IMR-90 (cell line): ENCODE measurements at regions not wholly inside any gene's neighbourhood (a gene's known extent, or its start where the extent isn't known, plus 50 kb on each side); places are given as distances from the start of the nearest gene placed in this dataset.

Experiments used
- ATAC-seq: fragments of 200-7000 bp; cut with Tn5 transposase; 2 replicates; pipeline ENCODE4 v1.9.1; 2020; ENCODE audit warnings: low read depth, mild to moderate bottlenecking, moderate library complexity
- BruUV-seq: library from RNA; stranded (reverse); fragments of 400-500 nt; replicated peaks from 2 replicates; lab custom pipeline; 2021; lab: Mats Ljungman, UMichigan
- CTCF ChIA-PET: fragments of 300-600 bp; formaldehyde crosslinking; extraction: SDS; loops from one replicate; lab custom pipeline; 2021; ENCODE audit warnings: antibody characterized with exemption; lab: Yijun Ruan, JAX
- POLR2A ChIA-PET: fragments of 300-600 bp; sonication (Branson Sonifier 250); formaldehyde crosslinking; loops from one replicate; lab custom pipeline; 2022; ENCODE audit warnings: antibody characterized with exemption; ENCODE audit not compliant: unreplicated experiment; lab: Charles Lee
- DNase-seq: peaks from one replicate; pipeline ENCODE4 v3.0.0; 2013
- H2AFZ ChIP-seq: replicated peaks from 2 replicates; pipeline ENCODE3; 2013; ENCODE audit warnings: low read length, mild to moderate bottlenecking; ENCODE audit not compliant: poor library complexity
- H2AK5ac ChIP-seq: 2 replicates; pipeline ENCODE4 v1.6.1; 2013; ENCODE audit warnings: low read depth, low read length, inconsistent platforms
- H2AK9ac ChIP-seq: replicated peaks from 2 replicates; pipeline ENCODE3; 2013; ENCODE audit warnings: mild to moderate bottlenecking, low read depth, low read length, moderate library complexity; ENCODE audit not compliant: poor library complexity
- H2BK120ac ChIP-seq: 2 replicates; pipeline ENCODE4 v1.6.1; 2013; ENCODE audit warnings: low read depth, low read length, inconsistent platforms
- H2BK15ac ChIP-seq: 3 replicates; pipeline ENCODE4 v1.6.1; 2013; ENCODE audit warnings: low read depth, low read length, inconsistent platforms
- H2BK20ac ChIP-seq: 2 replicates; pipeline ENCODE4 v1.6.1; 2013; ENCODE audit warnings: low read depth, mild to moderate bottlenecking, inconsistent platforms, low read length, moderate library complexity
- H2BK5ac ChIP-seq: 2 replicates; pipeline ENCODE4 v1.6.1; 2013; ENCODE audit warnings: mild to moderate bottlenecking, low read depth, low read length, inconsistent platforms; ENCODE audit not compliant: poor library complexity, severe bottlenecking
- H3K14ac ChIP-seq: replicated peaks from 2 replicates; pipeline ENCODE4 v1.6.1; 2013; ENCODE audit warnings: low read depth, low read length, inconsistent platforms
- H3K18ac ChIP-seq: 2 replicates; pipeline ENCODE4 v1.6.1; 2013; ENCODE audit warnings: low read depth, low read length, control low read depth
- H3K23ac ChIP-seq: 2 replicates; pipeline ENCODE4 v1.6.1; 2013; ENCODE audit warnings: low read depth, low read length, inconsistent platforms
- H3K27ac ChIP-seq: 2 replicates; pipeline ENCODE4 v1.5.1; 2013; ENCODE audit warnings: mild to moderate bottlenecking, control low read depth, low read length; ENCODE audit not compliant: insufficient read depth
- H3K27me3 ChIP-seq: 2 replicates; pipeline ENCODE4 v1.6.1; 2013; ENCODE audit warnings: low read length; ENCODE audit not compliant: control insufficient read depth, insufficient read depth
- H3K36me3 ChIP-seq: 2 replicates; pipeline ENCODE4 v1.6.1; 2013; ENCODE audit warnings: low read length, mixed read lengths; ENCODE audit not compliant: control insufficient read depth, insufficient read depth
- H3K4ac ChIP-seq: 2 replicates; pipeline ENCODE4 v1.6.1; 2013; ENCODE audit warnings: low read depth, low read length, inconsistent platforms
- H3K4me1 ChIP-seq: 2 replicates; pipeline ENCODE4 v1.6.1; 2013; ENCODE audit warnings: low read length, mixed read lengths; ENCODE audit not compliant: control insufficient read depth, insufficient read depth
- H3K4me2 ChIP-seq: 2 replicates; pipeline ENCODE4 v1.6.1; 2013; ENCODE audit warnings: low read depth, mild to moderate bottlenecking, control low read depth, low read length, moderate library complexity
- H3K4me3 ChIP-seq: 2 replicates; pipeline ENCODE4 v1.5.1; 2013; ENCODE audit warnings: low read depth, mild to moderate bottlenecking, control low read depth, low read length, moderate library complexity; ENCODE audit not compliant: insufficient read depth
- H3K56ac ChIP-seq: 2 replicates; pipeline ENCODE4 v1.6.1; 2013; ENCODE audit warnings: low read length, inconsistent platforms; ENCODE audit not compliant: insufficient read depth; ENCODE audit errors: extremely low read depth
- H3K79me1 ChIP-seq, 2 experiments: 2 replicates each; pipeline ENCODE4 v1.6.1; 2013; ENCODE audit warnings: low read length in 2 of 2, inconsistent platforms in 1 of 2, low read depth in 1 of 2
- H3K9ac ChIP-seq: 2 replicates; pipeline ENCODE4 v1.6.1; 2013; ENCODE audit warnings: low read depth, low read length, control low read depth
- H3K9me1 ChIP-seq: 2 replicates; pipeline ENCODE4 v1.6.1; 2013; ENCODE audit warnings: low read length, inconsistent platforms; ENCODE audit not compliant: insufficient read depth
- H3K9me3 ChIP-seq: 2 replicates; pipeline ENCODE4 v1.6.1; 2013; ENCODE audit warnings: low read length; ENCODE audit not compliant: control insufficient read depth, insufficient read depth
- H4K20me1 ChIP-seq: 2 replicates; pipeline ENCODE4 v1.6.1; 2013; ENCODE audit warnings: low read length, inconsistent platforms; ENCODE audit not compliant: insufficient read depth
- H4K5ac ChIP-seq: 2 replicates; pipeline ENCODE4 v1.6.1; 2013; ENCODE audit warnings: mild to moderate bottlenecking, low read depth, low read length, control low read depth
- H4K8ac ChIP-seq, 2 experiments: 2 replicates each; pipeline ENCODE4 v1.6.1; 2013; ENCODE audit warnings: low read depth in 2 of 2, low read length in 2 of 2, control low read depth in 1 of 2, inconsistent platforms in 1 of 2
- H4K91ac ChIP-seq: 2 replicates; pipeline ENCODE4 v1.6.1; 2013; ENCODE audit warnings: low read depth, low read length, inconsistent platforms; ENCODE audit not compliant: insufficient read depth
- MXI1 ChIP-seq: IDR thresholded peaks from 2 replicates; pipeline ENCODE4 v1.6.1; 2012; ENCODE audit warnings: low read depth, mild to moderate bottlenecking, low read length, moderate library complexity, borderline replicate concordance
- NFE2L2 ChIP-seq: fragments of 150-350 bp; IDR thresholded peaks from 2 replicates; pipeline ENCODE4 v1.6.1; 2016; ENCODE audit warnings: low read depth, mild to moderate bottlenecking, low read length
- POLR2A ChIP-seq: IDR thresholded peaks from 2 replicates; pipeline ENCODE4 v1.6.1; 2012; ENCODE audit warnings: mild to moderate bottlenecking, low read depth, low read length
- RCOR1 ChIP-seq: IDR thresholded peaks from 2 replicates; pipeline ENCODE4 v1.6.1; 2012; ENCODE audit warnings: mild to moderate bottlenecking, low read length, improper control_type of control experiment; ENCODE audit not compliant: insufficient replicate concordance
- RFX5 ChIP-seq: IDR thresholded peaks from 2 replicates; pipeline ENCODE4 v1.8.0; 2012; ENCODE audit warnings: low read depth, mild to moderate bottlenecking, low read length, moderate library complexity
- USF2 ChIP-seq: fragments of 150-350 bp; IDR thresholded peaks from 2 replicates; pipeline ENCODE4 v1.6.1; 2017; ENCODE audit warnings: mild to moderate bottlenecking, antibody characterized with exemption, low read length, low read depth
- WGBS, 2 experiments: methylation state at CpG; one replicate each; pipeline versions ENCODE4 v1.1.5 to v1.1.7; 2013; ENCODE audit warnings: missing lambda C conversion rate in 2 of 2; ENCODE audit not compliant: insufficient read length in 1 of 2; ENCODE audit errors: extremely low coverage in 2 of 2; 5-methylcytosine and 5-hydroxymethylcytosine counted together
- dilution Hi-C: fragments of 300-500 bp; cut with HindIII; formaldehyde crosslinking; loops from one replicate; pipeline ENCODE4 v1.14.3; 2018; ENCODE audit warnings: low sequenced_read_pairs; ENCODE audit not compliant: unreplicated experiment
- in situ Hi-C: fragments of 300-500 bp; cut with MboI; formaldehyde crosslinking; loops from 3 replicates; pipeline ENCODE4 v1.14.3; 2019; ENCODE audit warnings: low sequenced_read_pairs, inconsistent platforms, mixed read lengths
- intact Hi-C: fragments of 100-400 bp; cut with micrococcal nuclease; formaldehyde crosslinking; loops from 2 replicates; pipeline ENCODE4 v1.10.0; 2022
- TF ChIP-seq, protein P1 (sequence below): conservative IDR thresholded peaks from 2 replicates; pipeline ENCODE4 v1.5.1; 2012; ENCODE audit warnings: mild to moderate bottlenecking, low read depth, low read length, improper control_type of control experiment

GRCh38 chr21:43313939-43314405 lies 113.0 kb downstream of the SIK1 start:
- Histone ChIP-seq H4K91ac (no peak overlapping the region), H3K23ac (no peak overlapping the region), H3K4me1 (no peaks in the 10 kb centered on the region), H3K27ac (no peak overlapping the region), H3K79me1 (no peaks in the 10 kb centered on the region), H3K56ac (no peak overlapping the region), H3K36me3 (no peaks in the 10 kb centered on the region), H3K14ac (no peak overlapping the region), H2BK5ac (no peak overlapping the region), H2AFZ (no peak overlapping the region), H3K4me2 (no peak overlapping the region), H3K18ac (no peak overlapping the region), H3K9me1 (no peaks in the 10 kb centered on the region), H2AK5ac (no peak overlapping the region), H4K20me1 (no peaks in the 10 kb centered on the region), H4K8ac (no peak overlapping the region), H3K27me3 (peaks cover 18% of the 10 kb centered on the region), H4K5ac (no peak overlapping the region), H3K9ac (no peak overlapping the region), H2BK20ac (no peak overlapping the region), H3K4ac (no peak overlapping the region), H3K4me3 (no peak overlapping the region), H2BK120ac (no peak overlapping the region), H2BK15ac (no peak overlapping the region), H3K9me3 (peaks cover 10% of the 10 kb centered on the region), H2AK9ac (no peak overlapping the region)
- 80% methylated on average over 1 of the region's 9 CpGs; no CpG with 5 or more reads in 1 of the 2 experiments for WGBS, 2 experiments
- ATAC-seq (no peak), DNase-seq (no peak)
- ChIA-PET CTCF (no interaction called here), POLR2A (no interaction called here)
- intact Hi-C loops: no loop called here
- dilution Hi-C loops: no loop called here
- in situ Hi-C loops: no loop called here
- TF ChIP-seq USF2 (no peak), RCOR1 (no peak), MXI1 (no peak), RFX5 (no peak), NFE2L2 (no peak), POLR2A (no peak)
- TF ChIP-seq, protein P1, sequence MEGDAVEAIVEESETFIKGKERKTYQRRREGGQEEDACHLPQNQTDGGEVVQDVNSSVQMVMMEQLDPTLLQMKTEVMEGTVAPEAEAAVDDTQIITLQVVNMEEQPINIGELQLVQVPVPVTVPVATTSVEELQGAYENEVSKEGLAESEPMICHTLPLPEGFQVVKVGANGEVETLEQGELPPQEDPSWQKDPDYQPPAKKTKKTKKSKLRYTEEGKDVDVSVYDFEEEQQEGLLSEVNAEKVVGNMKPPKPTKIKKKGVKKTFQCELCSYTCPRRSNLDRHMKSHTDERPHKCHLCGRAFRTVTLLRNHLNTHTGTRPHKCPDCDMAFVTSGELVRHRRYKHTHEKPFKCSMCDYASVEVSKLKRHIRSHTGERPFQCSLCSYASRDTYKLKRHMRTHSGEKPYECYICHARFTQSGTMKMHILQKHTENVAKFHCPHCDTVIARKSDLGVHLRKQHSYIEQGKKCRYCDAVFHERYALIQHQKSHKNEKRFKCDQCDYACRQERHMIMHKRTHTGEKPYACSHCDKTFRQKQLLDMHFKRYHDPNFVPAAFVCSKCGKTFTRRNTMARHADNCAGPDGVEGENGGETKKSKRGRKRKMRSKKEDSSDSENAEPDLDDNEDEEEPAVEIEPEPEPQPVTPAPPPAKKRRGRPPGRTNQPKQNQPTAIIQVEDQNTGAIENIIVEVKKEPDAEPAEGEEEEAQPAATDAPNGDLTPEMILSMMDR: no peak
- BruUV-seq: no TSS peak
